Brain microvascular endothelial cell (primary cell): ENCODE measurements at regions not wholly inside any gene's neighbourhood (a gene's known extent, or its start where the extent isn't known, plus 50 kb on each side); places are given as distances from the start of the nearest gene placed in this dataset.

Experiments used
- DNase-seq: peaks from one replicate; pipeline ENCODE4 v3.0.0-alpha.2; 2020
- H3K27ac ChIP-seq: fragments of 250-450 bp; sonication (Bioruptor Pico); 2 replicates; pipeline ENCODE4 v1.5.1; 2020; ENCODE audit warnings: mild to moderate bottlenecking, moderate library complexity
- H3K27me3 ChIP-seq: fragments of 250-450 bp; sonication (Bioruptor Pico); replicated peaks from 2 replicates; pipeline ENCODE4 v1.5.1; 2020; ENCODE audit warnings: mild to moderate bottlenecking
- H3K36me3 ChIP-seq: fragments of 250-450 bp; sonication (Bioruptor Pico); replicated peaks from 2 replicates; pipeline ENCODE4 v1.5.1; 2020; ENCODE audit warnings: mild to moderate bottlenecking
- H3K4me3 ChIP-seq: 2 replicates; pipeline ENCODE4 v1.5.1; 2011; ENCODE audit warnings: low read depth, mild to moderate bottlenecking, control low read depth, low read length, moderate library complexity
- in situ Hi-C: cut with HindIII; loops from 2 replicates; pipeline ENCODE4 v1.10.0; 2017; ENCODE audit warnings: low sequenced_read_pairs, low pct_ligation_motif_present
- TF ChIP-seq, protein P1 (sequence below): IDR thresholded peaks from 2 replicates; pipeline ENCODE4 v1.5.1; 2011; ENCODE audit warnings: low read depth, mild to moderate bottlenecking, moderate library complexity, low read length, control low read depth, inconsistent platforms; ENCODE audit errors: missing control alignments

DNA sequence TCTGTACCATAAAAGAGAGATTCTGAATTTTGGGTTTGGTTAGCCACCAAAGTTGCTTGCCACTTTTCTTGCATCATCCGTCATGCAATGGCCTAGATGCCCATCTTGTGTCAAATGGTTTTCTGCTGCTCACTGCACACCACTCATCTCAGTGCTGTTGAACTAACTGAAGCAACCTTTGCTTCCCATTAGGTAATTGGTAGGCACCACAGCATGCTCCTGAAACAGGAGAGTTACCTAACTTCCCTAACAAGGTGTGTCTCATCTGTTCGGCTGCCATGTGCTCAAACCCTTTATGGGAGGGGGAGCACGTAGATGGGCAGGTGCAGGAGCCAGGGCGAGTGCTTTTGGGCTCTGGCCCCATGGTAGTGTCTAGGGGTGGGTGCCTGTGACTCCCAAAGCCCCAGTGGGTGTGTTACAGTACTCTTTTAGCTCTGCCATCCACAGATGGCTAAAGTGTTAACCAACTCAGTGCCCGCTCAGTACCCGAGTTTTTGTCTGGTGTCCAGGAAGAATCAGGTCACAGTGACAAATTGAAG lies 147.4 kb upstream of the SPACA1 start:
- in situ Hi-C loops, result no loop called here
- no peaks in the 10 kb centered on the region for H3K36me3 ChIP-seq
- no peak overlapping the region for H3K4me3 ChIP-seq
- H3K27ac ChIP-seq, result no peak overlapping the region
- no peaks in the 10 kb centered on the region for H3K27me3 ChIP-seq
- TF ChIP-seq, protein P1, sequence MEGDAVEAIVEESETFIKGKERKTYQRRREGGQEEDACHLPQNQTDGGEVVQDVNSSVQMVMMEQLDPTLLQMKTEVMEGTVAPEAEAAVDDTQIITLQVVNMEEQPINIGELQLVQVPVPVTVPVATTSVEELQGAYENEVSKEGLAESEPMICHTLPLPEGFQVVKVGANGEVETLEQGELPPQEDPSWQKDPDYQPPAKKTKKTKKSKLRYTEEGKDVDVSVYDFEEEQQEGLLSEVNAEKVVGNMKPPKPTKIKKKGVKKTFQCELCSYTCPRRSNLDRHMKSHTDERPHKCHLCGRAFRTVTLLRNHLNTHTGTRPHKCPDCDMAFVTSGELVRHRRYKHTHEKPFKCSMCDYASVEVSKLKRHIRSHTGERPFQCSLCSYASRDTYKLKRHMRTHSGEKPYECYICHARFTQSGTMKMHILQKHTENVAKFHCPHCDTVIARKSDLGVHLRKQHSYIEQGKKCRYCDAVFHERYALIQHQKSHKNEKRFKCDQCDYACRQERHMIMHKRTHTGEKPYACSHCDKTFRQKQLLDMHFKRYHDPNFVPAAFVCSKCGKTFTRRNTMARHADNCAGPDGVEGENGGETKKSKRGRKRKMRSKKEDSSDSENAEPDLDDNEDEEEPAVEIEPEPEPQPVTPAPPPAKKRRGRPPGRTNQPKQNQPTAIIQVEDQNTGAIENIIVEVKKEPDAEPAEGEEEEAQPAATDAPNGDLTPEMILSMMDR, result no peak
- DNase-seq, result no peak

DNA sequence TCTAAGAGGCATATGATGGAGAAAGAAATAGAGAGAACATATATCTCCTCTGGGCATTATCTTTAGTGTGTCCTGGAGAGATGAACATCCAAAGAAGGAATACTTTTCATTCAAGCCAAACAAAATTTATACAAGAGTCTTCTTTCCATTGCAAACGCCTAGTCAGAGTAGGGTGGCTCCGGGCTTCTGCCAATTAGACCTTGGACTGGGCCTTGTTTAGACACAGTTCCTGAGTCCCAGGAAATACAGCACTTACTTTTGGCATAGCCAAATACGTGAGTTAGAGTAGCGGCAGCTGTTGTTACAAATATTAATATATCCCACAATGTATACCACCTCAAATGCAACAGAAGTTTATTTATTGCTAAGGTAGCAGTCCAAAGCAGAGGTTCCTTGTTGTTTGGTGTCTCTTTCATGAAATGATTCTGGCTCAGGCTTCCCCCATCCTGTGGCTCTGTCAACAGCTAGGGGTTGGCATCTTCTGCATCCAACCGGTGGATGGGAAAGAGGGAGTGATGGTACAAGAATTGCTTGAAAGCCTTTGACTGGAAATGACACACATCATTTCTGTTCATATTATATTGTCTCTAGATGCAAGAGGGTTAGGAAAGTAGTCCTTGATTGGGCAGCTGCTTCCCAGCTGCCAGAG lies 148.0 kb upstream of the SPACA1 start:
- no peaks in the 10 kb centered on the region for H3K27me3 ChIP-seq
- DNase-seq, result no peak
- H3K36me3 ChIP-seq, result no peaks in the 10 kb centered on the region
- no peak overlapping the region for H3K27ac ChIP-seq
- in situ Hi-C loops, result no loop called here
- no peak overlapping the region for H3K4me3 ChIP-seq
- TF ChIP-seq, protein P1, result no peak

DNA sequence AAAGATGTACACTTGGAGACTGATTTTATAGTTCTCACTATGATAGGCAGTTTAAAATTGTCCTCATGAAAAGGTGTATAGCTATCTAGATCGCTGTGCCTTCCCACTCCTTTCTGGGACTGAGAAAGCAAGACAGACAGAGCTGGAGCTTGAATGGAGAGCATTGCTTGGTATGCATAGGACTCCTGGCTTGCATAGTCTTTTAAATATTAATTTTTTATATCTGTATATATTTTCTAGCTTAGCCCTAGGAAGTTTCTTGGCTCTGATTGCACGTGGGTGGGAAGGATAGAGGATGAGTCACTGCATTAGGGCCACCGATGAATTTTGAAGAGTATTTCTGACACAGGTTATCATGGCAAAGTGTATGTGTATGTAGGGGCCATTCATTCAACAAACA lies 150.0 kb upstream of the SPACA1 start:
- no peak overlapping the region for H3K27ac ChIP-seq
- TF ChIP-seq, protein P1, result no peak
- no peaks in the 10 kb centered on the region for H3K27me3 ChIP-seq
- H3K4me3 ChIP-seq, result no peak overlapping the region
- in situ Hi-C loops, result no loop called here
- H3K36me3 ChIP-seq, result no peaks in the 10 kb centered on the region
- DNase-seq, result peak; percentile 70

DNA sequence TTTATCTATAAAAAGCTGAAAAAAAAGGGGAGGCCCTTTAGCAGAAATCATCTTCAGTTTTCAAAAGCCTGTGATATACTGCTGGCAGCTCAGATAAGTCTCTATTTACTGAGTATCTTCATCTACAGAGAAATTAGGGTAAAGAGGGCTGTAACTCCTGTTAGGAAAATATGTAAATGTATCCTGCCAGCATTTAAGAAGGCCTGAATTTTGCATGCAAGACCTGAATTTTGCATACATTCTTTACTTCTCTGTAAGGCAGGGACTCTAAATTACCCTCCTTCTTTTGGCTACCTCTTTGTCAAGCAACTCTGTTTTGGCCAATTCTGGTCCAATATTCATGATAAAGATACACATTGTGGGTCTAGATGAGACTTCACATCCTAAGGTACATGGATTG lies 150.6 kb upstream of the SPACA1 start:
- TF ChIP-seq, protein P1, result no peak
- Histone ChIP-seq H3K4me3 (no peak overlapping the region), H3K27ac (no peak overlapping the region), H3K27me3 (no peaks in the 10 kb centered on the region), H3K36me3 (no peaks in the 10 kb centered on the region)
- DNase-seq, result no peak
- in situ Hi-C loops, result no loop called here

DNA sequence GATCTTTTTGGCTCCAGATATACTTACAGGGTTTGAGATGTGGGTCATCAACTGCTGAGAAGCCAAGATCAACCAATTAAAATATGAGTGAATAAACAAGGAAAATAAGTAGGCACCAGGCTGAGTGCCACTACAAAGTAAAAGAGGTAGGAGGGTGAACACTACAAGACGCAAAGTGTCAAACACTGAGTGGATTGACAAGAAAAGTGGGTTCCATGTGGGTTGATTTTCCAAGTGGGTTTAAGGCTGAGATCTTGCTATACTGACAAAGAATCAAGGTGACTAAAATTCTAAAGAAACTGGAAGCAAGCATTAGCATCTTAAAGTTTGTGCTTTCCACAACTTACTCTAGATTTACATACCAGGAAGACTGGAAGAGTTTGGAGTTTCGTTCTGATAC lies 160.4 kb upstream of the SPACA1 start:
- H3K36me3 ChIP-seq, result no peaks in the 10 kb centered on the region
- H3K27me3 ChIP-seq, result no peaks in the 10 kb centered on the region
- H3K27ac ChIP-seq, result no peak overlapping the region
- no peak for DNase-seq
- TF ChIP-seq, protein P1, result no peak
- no peak overlapping the region for H3K4me3 ChIP-seq
- in situ Hi-C loops, result no loop called here

DNA sequence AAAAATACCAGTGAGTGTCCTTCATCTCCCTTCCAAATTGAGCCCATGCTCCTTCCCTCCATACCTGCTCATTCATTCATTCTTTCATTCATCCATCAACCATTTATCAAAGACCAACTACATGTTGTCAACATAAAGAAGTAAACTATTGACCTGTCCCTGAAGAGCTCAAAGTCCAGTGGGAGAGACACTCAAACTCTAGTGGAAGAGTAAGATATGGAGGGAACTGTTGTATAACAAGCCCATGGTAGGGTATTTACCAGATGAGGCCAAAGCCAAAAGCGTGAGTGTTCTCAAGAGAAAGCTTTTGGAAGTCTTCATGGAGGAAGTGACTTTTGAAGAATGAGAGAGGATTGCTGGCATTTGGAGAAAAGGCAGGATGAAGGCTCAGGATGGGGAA lies 163.4 kb upstream of the SPACA1 start:
- TF ChIP-seq, protein P1, result no peak
- in situ Hi-C loops, result no loop called here
- H3K27me3 ChIP-seq, result no peaks in the 10 kb centered on the region
- no peak overlapping the region for H3K4me3 ChIP-seq
- H3K27ac ChIP-seq, result no peak overlapping the region
- no peaks in the 10 kb centered on the region for H3K36me3 ChIP-seq
- DNase-seq, result no peak
